Heart right ventricle (tissue), 16 donors: ENCODE measurements at regions not wholly inside any gene's neighbourhood (a gene's known extent, or its start where the extent isn't known, plus 50 kb on each side); places are given as distances from the start of the nearest gene placed in this dataset.
A peak's percentile ranks its signal among the peaks of the same experiment; 100 is the strongest.

Source experiments
- ATAC-seq, 8 donors: fragments of 200-7000 bp; cut with Tn5 transposase; one replicate each; pipeline ENCODE4 v1.9.1; 2020; ENCODE audit warnings: mild to moderate bottlenecking in 8 of 8, moderate library complexity in 8 of 8, moderate number of reproducible peaks in 1 of 8
- DNase-seq, 2 donors: peaks; one replicate each; pipeline ENCODE4 v3.0.0-alpha.2; 2020
- H3K27ac ChIP-seq, 10 donors: fragments of 200-600 bp; sonication (generic) in 2 of 10; one replicate each; pipeline versions ENCODE4 v1.5.0 to v1.8.0; 2020 to 2022; ENCODE audit warnings: mild to moderate bottlenecking in 3 of 10
- H3K27me3 ChIP-seq, 7 donors: fragments of 200-600 bp; one replicate each; pipeline ENCODE4 v1.8.0; 2021 to 2022; ENCODE audit warnings: mild to moderate bottlenecking in 2 of 7
- H3K36me3 ChIP-seq, 9 donors: fragments of 200-600 bp; sonication (generic) in 1 of 9; one replicate each; pipeline versions ENCODE4 v1.5.0 to v1.8.0; 2020 to 2022; ENCODE audit warnings: mild to moderate bottlenecking in 2 of 9
- H3K4me1 ChIP-seq, 9 donors: fragments of 200-600 bp; sonication (generic) in 1 of 9; one replicate each; pipeline versions ENCODE4 v1.5.0 to v1.8.0; 2020 to 2022; ENCODE audit warnings: mild to moderate bottlenecking in 4 of 9
- H3K4me3 ChIP-seq, 10 donors: fragments of 200-600 bp; sonication (generic) in 2 of 10; one replicate each; pipeline versions ENCODE4 v1.5.0 to v1.8.0; 2020 to 2022; ENCODE audit warnings: mild to moderate bottlenecking in 7 of 10, moderate library complexity in 2 of 10
- H3K9me3 ChIP-seq, 11 donors: fragments of 200-600 bp in 10 of 11; sonication (generic) in 2 of 11; one replicate each; pipeline versions ENCODE4 v1.5.0 to v1.8.0; 2013 to 2022; ENCODE audit warnings: mild to moderate bottlenecking in 2 of 11, control low read depth in 1 of 11, moderate library complexity in 1 of 11
- WGBS, 2 donors: extraction: QIAGEN DNeasy Blood & Tissue Kit; methylation state at CpG; one replicate each; pipeline ENCODE4 v1.1.7; 2013; ENCODE audit warnings: inconsistent platforms in 1 of 2; 5-methylcytosine and 5-hydroxymethylcytosine counted together
- intact Hi-C, 10 donors: fragments of 100-400 bp; cut with DNase I; formaldehyde crosslinking; loops; one replicate each; pipeline versions ENCODE4 v1.11.1 to v1.14.2; 2022
- TF ChIP-seq, protein P1 (sequence below), 9 donors: fragments of 200-600 bp; sonication (generic) in 2 of 9; IDR thresholded peaks; one replicate each; pipeline versions ENCODE4 v1.5.0 to v1.8.0; 2021 to 2022; ENCODE audit warnings: antibody characterized with exemption in 9 of 9, mild to moderate bottlenecking in 5 of 9, moderate library complexity in 1 of 9
- donor health status: Arrhythmogenic right ventricular cardiomyopathy.
- donor health status: ischemic (EF 13 %, LVEDD 7.1; RV severe dilation, severe dysfunction).
- donor health status: healthy with polysubstance abuse.
- donor health status: DM: no; HTN: yes; CAD: no.
- donor health status: DM: no; HTN: no; CAD: no.
- donor health status: ischemic (EF 25% LVEDD 6.9; RV normal size, moderate dysfunction).
- donor health status: ischemic (EF 25% LVEDD 5.7; RV mildly dilated, moderate dysfunction).
- donor health status: healthy.
- donor health status: DM: yes; HTN: yes; CAD: no.
- donor health status: Ischemic cardiomyopathy.
- donor health status: ischemic (EF 35%, LVEDD 5.7; RV mildly dilated, moderate dysfunction).
- donor health status: nonischemic (EF 11% LVEDD 7.7; RV severe dilation, severe dysfunction).
- donor health status: DM: yes; HTN: yes; CAD: no.
- donor health status: PGD.
- donor health status: ischemic (EF 29% LVEDD 5.4; RV normal size, mild dysfunction).
- donor health status: nonischemic (EF 23%, LVEDD 6.1; RV moderate dilation, normal function).

DNA sequence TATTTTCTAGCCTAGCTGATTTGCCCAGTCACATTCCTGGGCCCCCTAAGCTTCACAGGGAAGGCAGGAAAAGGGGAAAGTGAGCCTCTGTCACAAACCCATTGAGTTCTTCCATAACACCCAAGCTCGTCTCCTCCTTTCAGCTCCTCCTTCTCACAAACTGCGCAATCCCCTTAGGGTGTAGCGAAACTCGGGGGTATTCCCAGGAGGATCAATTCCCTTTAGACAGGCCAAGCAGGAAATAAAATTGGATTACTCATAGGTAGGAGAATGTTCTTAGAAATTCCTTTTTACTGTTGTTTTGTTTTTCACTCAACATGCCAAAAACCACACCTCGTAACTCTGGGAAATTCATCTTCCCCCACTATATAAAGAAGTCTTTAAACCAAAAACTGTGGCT lies 139.3 kb downstream of the IRS2 start:
- WGBS, 2 donors: 78 to 80% methylated on average over 5 of the region's 5 CpGs
- H3K27ac ChIP-seq: peak overlapping the region in 1 of 10 donors; percentile 21
- no peak overlapping the region for H3K4me3 ChIP-seq
- peaks cover 0 to 17% (median 0%) of the 10 kb centered on the region in 9 donors for H3K4me1 ChIP-seq
- peaks cover 0 to 7% (median 0%) of the 10 kb centered on the region in 11 donors for H3K9me3 ChIP-seq
- H3K36me3 ChIP-seq: no peaks in the 10 kb centered on the region
- peaks cover 0 to 36% (median 8%) of the 10 kb centered on the region in 7 donors for H3K27me3 ChIP-seq
- ATAC-seq: no peak
- intact Hi-C loops: no loop called here
- TF ChIP-seq, protein P1, sequence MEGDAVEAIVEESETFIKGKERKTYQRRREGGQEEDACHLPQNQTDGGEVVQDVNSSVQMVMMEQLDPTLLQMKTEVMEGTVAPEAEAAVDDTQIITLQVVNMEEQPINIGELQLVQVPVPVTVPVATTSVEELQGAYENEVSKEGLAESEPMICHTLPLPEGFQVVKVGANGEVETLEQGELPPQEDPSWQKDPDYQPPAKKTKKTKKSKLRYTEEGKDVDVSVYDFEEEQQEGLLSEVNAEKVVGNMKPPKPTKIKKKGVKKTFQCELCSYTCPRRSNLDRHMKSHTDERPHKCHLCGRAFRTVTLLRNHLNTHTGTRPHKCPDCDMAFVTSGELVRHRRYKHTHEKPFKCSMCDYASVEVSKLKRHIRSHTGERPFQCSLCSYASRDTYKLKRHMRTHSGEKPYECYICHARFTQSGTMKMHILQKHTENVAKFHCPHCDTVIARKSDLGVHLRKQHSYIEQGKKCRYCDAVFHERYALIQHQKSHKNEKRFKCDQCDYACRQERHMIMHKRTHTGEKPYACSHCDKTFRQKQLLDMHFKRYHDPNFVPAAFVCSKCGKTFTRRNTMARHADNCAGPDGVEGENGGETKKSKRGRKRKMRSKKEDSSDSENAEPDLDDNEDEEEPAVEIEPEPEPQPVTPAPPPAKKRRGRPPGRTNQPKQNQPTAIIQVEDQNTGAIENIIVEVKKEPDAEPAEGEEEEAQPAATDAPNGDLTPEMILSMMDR (IDR thresholded peaks at IDR 0.05): no peak
- DNase-seq: no peak

DNA sequence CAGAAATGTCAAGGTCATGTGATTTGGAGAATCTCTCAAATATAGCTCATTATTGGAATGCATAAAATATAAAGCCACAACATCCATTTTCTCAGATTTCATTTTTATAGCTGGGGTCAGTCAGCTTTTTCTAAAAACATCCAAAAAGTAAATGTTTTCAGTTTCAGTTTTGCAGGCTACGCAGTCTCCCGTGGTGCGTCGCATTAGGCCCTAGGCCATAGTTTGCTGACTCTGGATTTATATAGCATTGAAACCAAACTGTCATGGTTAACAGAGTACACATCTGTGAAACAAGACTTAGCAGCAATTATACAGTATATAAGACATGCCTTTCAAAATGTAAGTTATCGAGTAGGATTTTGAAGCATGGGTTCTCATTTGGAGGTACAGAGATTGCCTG lies 140.0 kb downstream of the IRS2 start:
- peaks cover 0 to 10% (median under 1%) of the 10 kb centered on the region in 11 donors for H3K9me3 ChIP-seq
- 92 to 94% methylated on average over 5 of the region's 5 CpGs for WGBS, 2 donors
- peak overlapping the region in 1 of 10 donors; percentile 21 for H3K27ac ChIP-seq

GRCh38 chr13:109645831-109646230 lies 140.6 kb downstream of the IRS2 start:
- intact Hi-C loops: no loop called here
- DNase-seq: no peak
- TF ChIP-seq, protein P1 (IDR thresholded peaks at IDR 0.05): no peak

More for the DNA sequence above, 140.0 kb downstream of the IRS2 start:
- H3K27me3 ChIP-seq: peaks cover 0 to 31% (median 8%) of the 10 kb centered on the region in 7 donors
- TF ChIP-seq, protein P1 (IDR thresholded peaks at IDR 0.05): no peak
- intact Hi-C loops: no loop called here
- ATAC-seq (no peak), DNase-seq (no peak)
- H3K4me1 ChIP-seq: peaks cover 0 to 11% (median 0%) of the 10 kb centered on the region in 9 donors
- no peaks in the 10 kb centered on the region for H3K36me3 ChIP-seq
- no peak overlapping the region for H3K4me3 ChIP-seq

GRCh38 chr13:109644956-109645355 lies 141.4 kb downstream of the IRS2 start:
- no peak overlapping the region for H3K27ac ChIP-seq
- DNase-seq: no peak
- H3K36me3 ChIP-seq: no peaks in the 10 kb centered on the region
- 90 to 97% methylated on average over 4 of the region's 4 CpGs for WGBS, 2 donors
- H3K4me1 ChIP-seq: peaks cover 0 to 6% (median 0%) of the 10 kb centered on the region in 9 donors
- intact Hi-C loops: no loop called here
- TF ChIP-seq, protein P1 (IDR thresholded peaks at IDR 0.05): no peak
- no peak overlapping the region for H3K4me3 ChIP-seq
- peaks cover 0 to 21% (median 4%) of the 10 kb centered on the region in 7 donors for H3K27me3 ChIP-seq
- H3K9me3 ChIP-seq: peaks cover 0 to 25% (median 13%) of the 10 kb centered on the region in 11 donors
- no peak for ATAC-seq

More at GRCh38 chr13:109645831-109646230, 140.6 kb downstream of the IRS2 start:
- Histone ChIP-seq H3K27ac (no peak overlapping the region), H3K36me3 (no peaks in the 10 kb centered on the region), H3K27me3 (peaks cover 0 to 27% (median 6%) of the 10 kb centered on the region in 7 donors), H3K9me3 (peaks cover 0 to 16% (median 6%) of the 10 kb centered on the region in 11 donors), H3K4me3 (no peak overlapping the region), H3K4me1 (peaks cover 0 to 6% (median 0%) of the 10 kb centered on the region in 9 donors)
- 80 to 83% methylated on average over 6 of the region's 6 CpGs for WGBS, 2 donors
- ATAC-seq: peak in 1 of 8 donors; percentile 29
